ENCODE measurements at regions not wholly inside any gene's neighbourhood (a gene's known extent, or its start where the extent isn't known, plus 50 kb on each side); places are given as distances from the start of the nearest gene placed in this dataset.

DNA sequence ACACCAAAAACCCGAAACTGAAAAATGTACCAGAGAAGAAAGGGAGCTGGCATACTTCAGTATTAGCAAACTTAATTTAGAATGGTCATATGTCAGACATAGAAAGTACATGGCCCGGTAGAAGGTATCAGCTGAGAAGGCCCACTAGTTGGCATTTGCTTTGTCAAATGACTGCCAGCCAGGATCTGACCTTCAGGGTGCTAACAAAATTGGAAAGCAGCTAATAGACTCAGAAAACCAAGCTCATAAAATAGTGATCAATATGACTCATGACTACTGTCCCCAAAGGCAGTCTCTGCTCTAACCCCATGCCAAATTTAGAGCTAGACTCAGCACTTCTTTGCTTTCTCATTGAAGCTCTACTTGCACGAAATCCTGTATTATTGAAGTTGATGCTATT lies 342.7 kb downstream of the PDGFC start:
- no peak for TF ChIP-seq CTCF (IDR thresholded peaks at IDR 0.05)
- no peak for TF ChIP-seq EZH2 (IDR thresholded peaks at IDR 0.05)

All from neural progenitor cell (in vitro differentiated cells).